Occipital lobe (tissue), 1 donor: ENCODE measurements at regions not wholly inside any gene's neighbourhood (a gene's known extent, or its start where the extent isn't known, plus 50 kb on each side); places are given as distances from the start of the nearest gene placed in this dataset.

Experiments
- DNase-seq: peaks from one replicate; lab custom pipeline; 2025; lab: John Stamatoyannopoulos, UW

GRCh38 chr16:85386467-85387170 is 226.5 kb upstream of the GSE1 start:
- no peak for DNase-seq

- DNase-seq, result no peak
Measured at GRCh38 chr16:85387171-85387507, 226.0 kb upstream of the GSE1 start.

- DNase-seq, result no peak
Measured at GRCh38 chr16:85387731-85388295, 225.3 kb upstream of the GSE1 start.

- DNase-seq, result no peak
Measured at GRCh38 chr16:85389679-85390470, 223.2 kb upstream of the GSE1 start.

- no peak for DNase-seq
Measured at GRCh38 chr16:85390511-85391174, 222.5 kb upstream of the GSE1 start.

- no peak for DNase-seq
Measured at GRCh38 chr16:85391175-85391707, 221.9 kb upstream of the GSE1 start.

GRCh38 chr16:85391769-85392583 is 221.1 kb upstream of the GSE1 start:
- DNase-seq, result no peak

- no peak for DNase-seq
Measured at GRCh38 chr16:85392756-85393673, 220.1 kb upstream of the GSE1 start.

GRCh38 chr16:85393674-85394451 is 219.3 kb upstream of the GSE1 start:
- no peak for DNase-seq

- no peak for DNase-seq
Measured at GRCh38 chr16:85394456-85395206, 218.5 kb upstream of the GSE1 start.

- DNase-seq, result peak; percentile 47
Measured at GRCh38 chr16:85395207-85395912, 217.8 kb upstream of the GSE1 start.

- DNase-seq, result no peak
Measured at GRCh38 chr16:85395913-85396878, 216.9 kb upstream of the GSE1 start.

- no peak for DNase-seq
Measured at GRCh38 chr16:85396879-85397871, 215.9 kb upstream of the GSE1 start.

- DNase-seq, result no peak
Measured at GRCh38 chr16:85398050-85398451, 215.1 kb upstream of the GSE1 start.
